PC-9 (cell line): ENCODE measurements at regions not wholly inside any gene's neighbourhood (a gene's known extent, or its start where the extent isn't known, plus 50 kb on each side); places are given as distances from the start of the nearest gene placed in this dataset.
A peak's percentile ranks its signal among the peaks of the same experiment; 100 is the strongest.

ENCODE experiments used
- BruUV-seq: library from RNA; stranded (reverse); fragments of 400-500 nt; replicated peaks from 2 replicates; lab custom pipeline; 2021; lab: Mats Ljungman, UMichigan
- CTCF ChIA-PET: fragments of 300-600 bp; sonication (Branson Sonifier 250); formaldehyde crosslinking; loops from one replicate; lab custom pipeline; 2022; ENCODE audit warnings: antibody characterized with exemption; lab: Charles Lee
- POLR2A ChIA-PET: fragments of 300-600 bp; sonication (Branson Sonifier 250); formaldehyde crosslinking; loops from one replicate; lab custom pipeline; 2022; ENCODE audit warnings: antibody characterized with exemption; ENCODE audit not compliant: unreplicated experiment; lab: Charles Lee
- DNase-seq, 2 experiments: peaks; one replicate each; pipeline versions ENCODE4 v3.0.0 to v3.0.0-alpha.2; 2015 to 2022; ENCODE audit warnings: mixed read lengths in 1 of 2
- H2AFZ ChIP-seq: fragments of 200-600 bp; sonication (generic); 2 replicates; pipeline ENCODE4 v1.8.1; 2017; ENCODE audit warnings: antibody characterized with exemption
- H3F3A ChIP-seq: fragments of 200-600 bp; sonication (generic); 2 replicates; pipeline ENCODE4 v1.8.1; 2017; ENCODE audit warnings: antibody characterized with exemption, mild to moderate bottlenecking, low read depth; ENCODE audit not compliant: insufficient read depth
- H3K27ac ChIP-seq: fragments of 200-600 bp; sonication (generic); 2 replicates; pipeline ENCODE4 v1.6.1; 2016; ENCODE audit warnings: mixed run types
- H3K27me3 ChIP-seq: fragments of 200-600 bp; sonication (generic); 2 replicates; pipeline ENCODE4 v1.6.1; 2016; ENCODE audit warnings: low read depth, mixed run types; ENCODE audit not compliant: insufficient read depth
- H3K36me3 ChIP-seq: fragments of 200-600 bp; sonication (generic); 2 replicates; pipeline ENCODE4 v1.6.1; 2016; ENCODE audit warnings: low read depth, mixed run types
- H3K4me1 ChIP-seq: fragments of 200-600 bp; sonication (generic); replicated peaks from 2 replicates; pipeline ENCODE4 v1.6.1; 2016; ENCODE audit warnings: mixed run types; ENCODE audit not compliant: insufficient read depth
- H3K4me2 ChIP-seq: fragments of 200-600 bp; sonication (generic); 2 replicates; pipeline ENCODE4 v1.6.1; 2017; ENCODE audit warnings: mixed run types
- H3K4me3 ChIP-seq: fragments of 200-600 bp; sonication (generic); 2 replicates; pipeline ENCODE4 v1.6.1; 2016; ENCODE audit warnings: mixed run types
- H3K79me2 ChIP-seq: fragments of 200-600 bp; sonication (generic); 2 replicates; pipeline ENCODE4 v1.6.1; 2017; ENCODE audit warnings: low read depth, mixed run types
- H3K9me2 ChIP-seq: fragments of 200-600 bp; sonication (generic); 2 replicates; pipeline ENCODE4 v1.8.1; 2017; ENCODE audit warnings: mild to moderate bottlenecking; ENCODE audit not compliant: insufficient read depth
- H3K9me3 ChIP-seq: fragments of 200-600 bp; sonication (generic); 2 replicates; pipeline ENCODE4 v1.8.1; 2016; ENCODE audit warnings: low read depth; ENCODE audit not compliant: insufficient read depth
- H4K20me1 ChIP-seq: fragments of 200-600 bp; sonication (generic); 2 replicates; pipeline ENCODE4 v1.8.1; 2017; ENCODE audit not compliant: insufficient read depth
- EZH2 ChIP-seq: fragments of 200-600 bp; sonication (generic); IDR thresholded peaks from 2 replicates; pipeline ENCODE4 v1.8.0; 2017; ENCODE audit warnings: antibody characterized with exemption, low read depth
- intact Hi-C: fragments of 100-400 bp; cut with micrococcal nuclease; formaldehyde crosslinking; loops from one replicate; pipeline ENCODE4 v1.10.0; 2022; ENCODE audit not compliant: unreplicated experiment
- TF ChIP-seq, protein P1 (sequence below): fragments of 200-600 bp; sonication (generic); conservative IDR thresholded peaks from 2 replicates; pipeline ENCODE4 v1.6.1; 2017; ENCODE audit warnings: mixed run types, antibody characterized with exemption, mild to moderate bottlenecking, moderate library complexity

DNA sequence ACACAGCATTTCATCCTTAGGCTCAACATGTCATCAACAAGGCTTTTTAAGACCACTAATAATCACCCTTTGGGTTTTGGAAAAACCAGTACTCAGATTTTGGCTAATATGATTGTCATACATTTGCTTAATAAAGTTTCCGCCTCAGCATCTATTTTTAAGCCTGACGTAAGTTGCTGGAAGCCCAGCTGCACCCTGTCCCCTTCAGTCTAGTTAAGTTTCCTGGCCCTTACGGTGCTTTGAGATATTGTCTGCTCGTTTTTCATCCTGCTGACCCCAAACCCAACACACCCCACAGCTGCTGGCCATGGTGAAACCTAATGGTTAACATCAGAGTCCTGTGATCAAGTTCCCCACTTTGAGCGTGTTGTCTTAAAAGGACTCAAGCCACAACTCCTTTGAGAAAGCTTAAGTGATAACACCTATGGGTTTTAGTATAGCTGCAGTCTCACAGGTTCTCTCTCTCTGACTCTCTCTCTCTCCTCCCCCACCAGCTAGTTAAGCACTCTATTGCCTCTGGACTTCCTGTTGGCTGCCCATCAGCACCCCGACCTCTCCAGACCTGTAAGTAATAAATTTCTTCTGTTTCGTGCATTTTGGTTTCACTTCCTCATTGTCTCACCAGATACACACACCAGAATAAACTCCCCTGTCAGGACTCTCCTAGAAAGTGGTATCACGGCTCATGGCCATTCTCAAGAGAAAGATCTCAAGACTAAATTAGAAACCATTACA, 802.0 kb downstream of the C6orf118 start:
- intact Hi-C loops: no loop called here

DNA sequence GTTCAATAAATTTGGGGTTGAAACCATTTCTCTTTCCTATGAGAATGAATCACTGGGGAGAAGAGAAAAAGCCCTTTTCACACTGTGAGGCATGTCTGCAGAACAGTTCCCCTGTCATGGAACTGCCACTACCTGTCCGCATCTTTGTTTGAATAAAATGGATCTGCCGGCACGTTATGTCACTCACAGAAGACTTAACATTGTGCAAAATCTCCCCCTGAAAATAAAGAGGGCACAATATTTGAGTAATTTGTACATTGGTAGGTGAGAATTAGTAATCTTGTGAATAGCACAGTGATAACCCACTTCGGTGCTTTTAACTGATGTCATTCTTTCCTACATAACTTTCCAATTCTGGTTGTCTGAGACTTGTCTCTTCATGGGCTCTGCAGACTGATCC, 804.0 kb downstream of the C6orf118 start:
- no peaks in the 10 kb centered on the region for H4K20me1 ChIP-seq
- H3K4me3 ChIP-seq: no peak overlapping the region
- POLR2A ChIA-PET: no interaction called here
- CTCF ChIA-PET: no interaction called here
- no peak overlapping the region for H2AFZ ChIP-seq
- TF ChIP-seq, protein P1, sequence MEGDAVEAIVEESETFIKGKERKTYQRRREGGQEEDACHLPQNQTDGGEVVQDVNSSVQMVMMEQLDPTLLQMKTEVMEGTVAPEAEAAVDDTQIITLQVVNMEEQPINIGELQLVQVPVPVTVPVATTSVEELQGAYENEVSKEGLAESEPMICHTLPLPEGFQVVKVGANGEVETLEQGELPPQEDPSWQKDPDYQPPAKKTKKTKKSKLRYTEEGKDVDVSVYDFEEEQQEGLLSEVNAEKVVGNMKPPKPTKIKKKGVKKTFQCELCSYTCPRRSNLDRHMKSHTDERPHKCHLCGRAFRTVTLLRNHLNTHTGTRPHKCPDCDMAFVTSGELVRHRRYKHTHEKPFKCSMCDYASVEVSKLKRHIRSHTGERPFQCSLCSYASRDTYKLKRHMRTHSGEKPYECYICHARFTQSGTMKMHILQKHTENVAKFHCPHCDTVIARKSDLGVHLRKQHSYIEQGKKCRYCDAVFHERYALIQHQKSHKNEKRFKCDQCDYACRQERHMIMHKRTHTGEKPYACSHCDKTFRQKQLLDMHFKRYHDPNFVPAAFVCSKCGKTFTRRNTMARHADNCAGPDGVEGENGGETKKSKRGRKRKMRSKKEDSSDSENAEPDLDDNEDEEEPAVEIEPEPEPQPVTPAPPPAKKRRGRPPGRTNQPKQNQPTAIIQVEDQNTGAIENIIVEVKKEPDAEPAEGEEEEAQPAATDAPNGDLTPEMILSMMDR: no peak
- no peak for TF ChIP-seq EZH2
- 0 out of 2 replicates have a peak, but pooled peaks cover 4% of the 10 kb centered on the region for H3K27me3 ChIP-seq
- H3K79me2 ChIP-seq: no peaks in the 10 kb centered on the region
- no peaks in the 10 kb centered on the region for H3K9me3 ChIP-seq
- no peaks in the 10 kb centered on the region for H3K4me1 ChIP-seq
- H3K36me3 ChIP-seq: no peaks in the 10 kb centered on the region
- intact Hi-C loops: no loop called here
- no peaks in the 10 kb centered on the region for H3K9me2 ChIP-seq
- no peaks in the 10 kb centered on the region for H3F3A ChIP-seq
- BruUV-seq: no TSS peak
- H3K27ac ChIP-seq: no peak overlapping the region
- no peak for DNase-seq
- no peak overlapping the region for H3K4me2 ChIP-seq

More for the DNA sequence above, 802.0 kb downstream of the C6orf118 start:
- H3K4me1 ChIP-seq: no peaks in the 10 kb centered on the region
- H3K4me3 ChIP-seq: no peak overlapping the region
- ChIA-PET CTCF (no interaction called here), POLR2A (no interaction called here)
- H3K36me3 ChIP-seq: no peaks in the 10 kb centered on the region
- no peak overlapping the region for H2AFZ ChIP-seq
- no peaks in the 10 kb centered on the region for H4K20me1 ChIP-seq
- no peak overlapping the region for H3K27ac ChIP-seq
- H3K9me3 ChIP-seq: no peaks in the 10 kb centered on the region
- peak overlapping the region; percentile 34; the same call in 1 of the 2 replicates for H3K4me2 ChIP-seq
- no TSS peak for BruUV-seq
- H3K79me2 ChIP-seq: no peaks in the 10 kb centered on the region
- H3K27me3 ChIP-seq: 0 out of 2 replicates have a peak, but pooled peaks cover 4% of the 10 kb centered on the region
- H3F3A ChIP-seq: no peaks in the 10 kb centered on the region
- no peak for DNase-seq
- no peaks in the 10 kb centered on the region for H3K9me2 ChIP-seq
- TF ChIP-seq, protein P1: no peak
- no peak for TF ChIP-seq EZH2

GRCh38 chr6:164502833-164503232, 806.6 kb downstream of the C6orf118 start:
- no peak overlapping the region for H2AFZ ChIP-seq
- H3K36me3 ChIP-seq: no peaks in the 10 kb centered on the region
- intact Hi-C loops: no loop called here
- POLR2A ChIA-PET: no interaction called here
- H4K20me1 ChIP-seq: no peaks in the 10 kb centered on the region
- H3F3A ChIP-seq: no peaks in the 10 kb centered on the region
- BruUV-seq: no TSS peak
- 0 out of 2 replicates have a peak, but pooled peaks cover 4% of the 10 kb centered on the region for H3K27me3 ChIP-seq
- no peaks in the 10 kb centered on the region for H3K9me2 ChIP-seq
- TF ChIP-seq, protein P1: no peak
- TF ChIP-seq EZH2: no peak
- H3K79me2 ChIP-seq: no peaks in the 10 kb centered on the region
- no peak overlapping the region for H3K27ac ChIP-seq
- CTCF ChIA-PET: no interaction called here
- no peak for DNase-seq
- H3K4me2 ChIP-seq: no peak overlapping the region
- no peak overlapping the region for H3K4me3 ChIP-seq
- no peaks in the 10 kb centered on the region for H3K4me1 ChIP-seq
- H3K9me3 ChIP-seq: no peaks in the 10 kb centered on the region
